ENCODE measurements at regions not wholly inside any gene's neighbourhood (a gene's known extent, or its start where the extent isn't known, plus 50 kb on each side); places are given as distances from the start of the nearest gene placed in this dataset.

GRCh38 chr3:67907735-67908134 lies 253.3 kb upstream of the SUCLG2 start (continued):
- no peak for TF ChIP-seq ATF3 (IDR thresholded peaks at IDR 0.05; ENCODE audit: insufficient read depth, low read depth, low read length)
- no peak for TF ChIP-seq TBP (IDR thresholded peaks at IDR 0.05; ENCODE audit: low read depth, low read length)
- no peak for TF ChIP-seq POLR2AphosphoS5 (IDR thresholded peaks at IDR 0.05; ENCODE audit: low read depth, low read length)
- no peak for TF ChIP-seq BACH1 (IDR thresholded peaks at IDR 0.05; ENCODE audit: low read length)
- TF ChIP-seq YY1 (IDR thresholded peaks at IDR 0.05; ENCODE audit: low read depth, low read length) = no peak
- TF ChIP-seq BCL11A (IDR thresholded peaks at IDR 0.05; ENCODE audit: low read depth in 2 of 2, low read length in 2 of 2) = no peak
- TF ChIP-seq CBX5 (IDR thresholded peaks at IDR 0.05; ENCODE audit: low read depth, low read length) = no peak
